ENCODE measurements at regions not wholly inside any gene's neighbourhood (a gene's known extent, or its start where the extent isn't known, plus 50 kb on each side); places are given as distances from the start of the nearest gene placed in this dataset.

GRCh38 chr4:37771771-37772170 is 54.7 kb upstream of the PGM2 start:
- no peak for TF ChIP-seq CTCF (IDR thresholded peaks at IDR 0.05; ENCODE audit: low read depth, low read length)
- no peaks in the 10 kb centered on the region for H3K27me3 ChIP-seq
- H3K27ac ChIP-seq = no peak overlapping the region
- no peak for DNase-seq (ENCODE audit: low read depth in 1 of 2, low spot score in 1 of 2)
- no peaks in the 10 kb centered on the region for H3K36me3 ChIP-seq
- H3K9me3 ChIP-seq (ENCODE audit: low read depth) = no peaks in the 10 kb centered on the region
- H3K4me1 ChIP-seq (ENCODE audit: low read depth) = no peaks in the 10 kb centered on the region
- no peak overlapping the region for H3K4me3 ChIP-seq

GRCh38 chr4:37770016-37770415 is 56.5 kb upstream of the PGM2 start:
- TF ChIP-seq CTCF (IDR thresholded peaks at IDR 0.05; ENCODE audit: low read depth, low read length) = no peak
- H3K4me1 ChIP-seq (ENCODE audit: low read depth) = no peaks in the 10 kb centered on the region
- peak in 1 of 2 donors; percentile 85 for DNase-seq (ENCODE audit: low read depth in 1 of 2, low spot score in 1 of 2)
- no peak overlapping the region for H3K4me3 ChIP-seq
- no peaks in the 10 kb centered on the region for H3K36me3 ChIP-seq
- no peaks in the 10 kb centered on the region for H3K9me3 ChIP-seq (ENCODE audit: low read depth)
- no peaks in the 10 kb centered on the region for H3K27me3 ChIP-seq
- no peak overlapping the region for H3K27ac ChIP-seq

- no peak for TF ChIP-seq CTCF (IDR thresholded peaks at IDR 0.05; ENCODE audit: low read depth, low read length)
- Histone ChIP-seq H3K4me3 (no peak overlapping the region), H3K4me1 (ENCODE audit: low read depth) (no peaks in the 10 kb centered on the region), H3K27ac (no peak overlapping the region), H3K27me3 (no peaks in the 10 kb centered on the region), H3K9me3 (ENCODE audit: low read depth) (no peaks in the 10 kb centered on the region), H3K36me3 (no peaks in the 10 kb centered on the region)
- DNase-seq (ENCODE audit: low read depth in 1 of 2, low spot score in 1 of 2) = no peak
Observed at GRCh38 chr4:37769391-37769989, 57.0 kb upstream of the PGM2 start.

- Histone ChIP-seq H3K9me3 (ENCODE audit: low read depth) (no peaks in the 10 kb centered on the region), H3K27ac (no peak overlapping the region), H3K27me3 (no peaks in the 10 kb centered on the region), H3K4me3 (no peak overlapping the region), H3K36me3 (no peaks in the 10 kb centered on the region), H3K4me1 (ENCODE audit: low read depth) (no peaks in the 10 kb centered on the region)
- DNase-seq (ENCODE audit: low read depth in 1 of 2, low spot score in 1 of 2) = peak in 1 of 2 donors; percentile 79
- TF ChIP-seq CTCF (IDR thresholded peaks at IDR 0.05; ENCODE audit: low read depth, low read length) = no peak
Observed at GRCh38 chr4:37767546-37767945, 58.9 kb upstream of the PGM2 start.

- Histone ChIP-seq H3K4me1 (ENCODE audit: low read depth) (no peaks in the 10 kb centered on the region), H3K4me3 (no peak overlapping the region), H3K27me3 (no peaks in the 10 kb centered on the region), H3K36me3 (no peaks in the 10 kb centered on the region), H3K27ac (no peak overlapping the region), H3K9me3 (ENCODE audit: low read depth) (no peaks in the 10 kb centered on the region)
- no peak for DNase-seq (ENCODE audit: low read depth in 1 of 2, low spot score in 1 of 2)
- TF ChIP-seq CTCF (IDR thresholded peaks at IDR 0.05; ENCODE audit: low read depth, low read length) = no peak
Observed at GRCh38 chr4:37767019-37767418, 59.5 kb upstream of the PGM2 start.

GRCh38 chr4:37765741-37766140 is 60.7 kb upstream of the PGM2 start:
- no peak overlapping the region for H3K27ac ChIP-seq
- TF ChIP-seq CTCF (IDR thresholded peaks at IDR 0.05; ENCODE audit: low read depth, low read length) = no peak
- no peaks in the 10 kb centered on the region for H3K27me3 ChIP-seq

More at GRCh38 chr4:37765741-37766140, 60.7 kb upstream of the PGM2 start:
- no peaks in the 10 kb centered on the region for H3K9me3 ChIP-seq (ENCODE audit: low read depth)
- H3K36me3 ChIP-seq = no peaks in the 10 kb centered on the region
- H3K4me1 ChIP-seq (ENCODE audit: low read depth) = no peaks in the 10 kb centered on the region
- no peak for DNase-seq (ENCODE audit: low read depth in 1 of 2, low spot score in 1 of 2)
- no peak overlapping the region for H3K4me3 ChIP-seq

All from cardiac muscle cell (in vitro differentiated cells and primary cell).